H1 (cell line): ENCODE measurements at regions not wholly inside any gene's neighbourhood (a gene's known extent, or its start where the extent isn't known, plus 50 kb on each side); places are given as distances from the start of the nearest gene placed in this dataset.

Experiments
- BRCA1 ChIP-seq: IDR thresholded peaks from 2 replicates; pipeline ENCODE4 v1.6.1; 2012; ENCODE audit warnings: low read depth, low read length, improper control_type of control experiment
- CEBPB ChIP-seq: IDR thresholded peaks from 2 replicates; pipeline ENCODE4 v1.6.1; 2012; ENCODE audit warnings: low read depth, low read length
- CHD2 ChIP-seq: IDR thresholded peaks from 2 replicates; pipeline ENCODE4 v1.6.1; 2012; ENCODE audit warnings: low read length, improper control_type of control experiment
- CTCF ChIP-seq, 3 experiments: IDR thresholded peaks; 1 replicate in 2 of 3; 2 replicates in 1 of 3; pipeline versions ENCODE4 v1.5.1 to v1.6.1; 2011; ENCODE audit warnings: low read length in 3 of 3, mild to moderate bottlenecking in 3 of 3, inconsistent platforms in 2 of 3, low read depth in 1 of 3, moderate library complexity in 1 of 3; ENCODE audit not compliant: insufficient read depth in 1 of 3; ENCODE audit errors: control extremely low read depth in 1 of 3
- EZH2 ChIP-seq: fragments of 200-600 bp; sonication (generic); IDR thresholded peaks from 2 replicates; pipeline ENCODE4 v1.7.1; 2012; ENCODE audit warnings: low read depth, mild to moderate bottlenecking, moderate library complexity, low read length, inconsistent platforms; ENCODE audit not compliant: severe bottlenecking
- HDAC6 ChIP-seq: IDR thresholded peaks from one replicate; pipeline ENCODE4 v1.7.1; 2012; ENCODE audit warnings: low read depth, mild to moderate bottlenecking, inconsistent platforms, low read length, moderate library complexity
- POLR2AphosphoS5 ChIP-seq: IDR thresholded peaks from 2 replicates; pipeline ENCODE4 v1.6.1; 2011; ENCODE audit warnings: low read depth, low read length
- RBBP5 ChIP-seq: IDR thresholded peaks from 2 replicates; pipeline ENCODE4 v1.7.1; 2012; ENCODE audit warnings: low read depth, mild to moderate bottlenecking, inconsistent platforms, low read length, moderate library complexity, borderline replicate concordance
- RXRA ChIP-seq: IDR thresholded peaks from 2 replicates; pipeline ENCODE4 v1.6.1; 2011; ENCODE audit warnings: low read depth, mild to moderate bottlenecking, low read length, moderate library complexity; ENCODE audit not compliant: insufficient read depth
- SAP30 ChIP-seq: fragments of 300-600 bp; sonication (generic); IDR thresholded peaks from 2 replicates; pipeline ENCODE4 v1.7.1; 2012; ENCODE audit warnings: low read length, moderate library complexity, mild to moderate bottlenecking, inconsistent platforms; ENCODE audit not compliant: insufficient read depth, insufficient replicate concordance
- SIN3A ChIP-seq, 2 experiments: IDR thresholded peaks in 1 of 2; conservative IDR thresholded peaks in 1 of 2; 2 replicates each; pipeline ENCODE4 v1.6.1; 2011 to 2012; ENCODE audit warnings: low read length in 2 of 2, improper control_type of control experiment in 1 of 2, low read depth in 1 of 2, mild to moderate bottlenecking in 1 of 2
- TBP ChIP-seq: IDR thresholded peaks from 2 replicates; pipeline ENCODE4 v1.6.1; 2011; ENCODE audit warnings: low read depth, low read length, improper control_type of control experiment

- no peak; a peak in 1 of 4 replicates for TF ChIP-seq SIN3A (conservative IDR thresholded peaks at IDR 0.05 in 1 of 2, IDR thresholded peaks at IDR 0.05 in 1 of 2; ENCODE audit: low read depth in 1 of 2, low read length in 2 of 2)
- peak; percentile 54; the same call in 1 of the 2 replicates for TF ChIP-seq RBBP5
- no peak for TF ChIP-seq EZH2
- no peak for TF ChIP-seq SAP30
- TF ChIP-seq HDAC6, result no peak
- TF ChIP-seq CTCF (IDR thresholded peaks at IDR 0.05; ENCODE audit: control extremely low read depth in 1 of 3, insufficient read depth in 1 of 3, low read depth in 1 of 3, low read length in 3 of 3), result no peak
- no peak for TF ChIP-seq BRCA1
- no peak for TF ChIP-seq CHD2
- no peak for TF ChIP-seq POLR2AphosphoS5
- TF ChIP-seq CEBPB, result 0 out of 2 replicates have a peak, but pooled peaks have one; percentile 47
- TF ChIP-seq TBP, result no peak
- TF ChIP-seq RXRA, result no peak
- TF ChIP-seq, all 59 proteins: peak for 3
Observed at GRCh38 chr5:158013303-158013702, 154.4 kb upstream of the CLINT1 start (continued).
